ENCODE measurements at regions not wholly inside any gene's neighbourhood (a gene's known extent, or its start where the extent isn't known, plus 50 kb on each side); places are given as distances from the start of the nearest gene placed in this dataset.

- Histone ChIP-seq H3K27ac (no peak overlapping the region), H3K36me3 (replicated peaks) (no peaks in the 10 kb centered on the region), H3K4me3 (ENCODE audit: low read depth, low read length) (no peak overlapping the region), H3K27me3 (replicated peaks) (no peaks in the 10 kb centered on the region)
- DNase-seq, result peak; percentile 4
- in situ Hi-C loops (cut with HindIII; ENCODE audit: low pct_ligation_motif_present, low sequenced_read_pairs), result no loop called here
- no peak for TF ChIP-seq CTCF (IDR thresholded peaks at IDR 0.05; ENCODE audit: low read depth, low read length, missing control alignments)
These were observed 707.5 kb upstream of the ACTRT1 start for GRCh38 chrX:128759745-128760144.

GRCh38 chrX:128759177-128759576 lies 707.0 kb upstream of the ACTRT1 start:
- Histone ChIP-seq H3K36me3 (replicated peaks) (no peaks in the 10 kb centered on the region), H3K4me3 (ENCODE audit: low read depth, low read length) (no peak overlapping the region), H3K27ac (no peak overlapping the region), H3K27me3 (replicated peaks) (no peaks in the 10 kb centered on the region)
- no peak for DNase-seq
- no peak for TF ChIP-seq CTCF (IDR thresholded peaks at IDR 0.05; ENCODE audit: low read depth, low read length, missing control alignments)
- in situ Hi-C loops (cut with HindIII; ENCODE audit: low pct_ligation_motif_present, low sequenced_read_pairs), result no loop called here

GRCh38 chrX:128754130-128754529 lies 701.9 kb upstream of the ACTRT1 start:
- no peak for TF ChIP-seq CTCF (IDR thresholded peaks at IDR 0.05; ENCODE audit: low read depth, low read length, missing control alignments)
- H3K27ac ChIP-seq, result no peak overlapping the region
- in situ Hi-C loops (cut with HindIII; ENCODE audit: low pct_ligation_motif_present, low sequenced_read_pairs), result no loop called here
- H3K4me3 ChIP-seq (ENCODE audit: low read depth, low read length), result no peak overlapping the region
- H3K36me3 ChIP-seq (replicated peaks), result no peaks in the 10 kb centered on the region
- no peak for DNase-seq
- no peaks in the 10 kb centered on the region for H3K27me3 ChIP-seq (replicated peaks)

- no peak for TF ChIP-seq CTCF (IDR thresholded peaks at IDR 0.05; ENCODE audit: low read depth, low read length, missing control alignments)
- no peaks in the 10 kb centered on the region for H3K27me3 ChIP-seq (replicated peaks)
- no peak overlapping the region for H3K4me3 ChIP-seq (ENCODE audit: low read depth, low read length)
- no peaks in the 10 kb centered on the region for H3K36me3 ChIP-seq (replicated peaks)
- no peak overlapping the region for H3K27ac ChIP-seq
- in situ Hi-C loops (cut with HindIII; ENCODE audit: low pct_ligation_motif_present, low sequenced_read_pairs), result no loop called here
- DNase-seq, result no peak
These were observed 687.3 kb upstream of the ACTRT1 start for GRCh38 chrX:128739539-128739938.

- in situ Hi-C loops (cut with HindIII; ENCODE audit: low pct_ligation_motif_present, low sequenced_read_pairs), result no loop called here
- DNase-seq, result no peak
- no peak for TF ChIP-seq CTCF (IDR thresholded peaks at IDR 0.05; ENCODE audit: low read depth, low read length, missing control alignments)
These were observed 676.7 kb upstream of the ACTRT1 start for GRCh38 chrX:128728943-128729342.

More at GRCh38 chrX:128728943-128729342, 676.7 kb upstream of the ACTRT1 start:
- Histone ChIP-seq H3K27me3 (replicated peaks) (no peaks in the 10 kb centered on the region), H3K4me3 (ENCODE audit: low read depth, low read length) (no peak overlapping the region), H3K36me3 (replicated peaks) (no peaks in the 10 kb centered on the region), H3K27ac (no peak overlapping the region)
